ENCODE measurements at regions not wholly inside any gene's neighbourhood (a gene's known extent, or its start where the extent isn't known, plus 50 kb on each side); places are given as distances from the start of the nearest gene placed in this dataset.

GRCh38 chr4:136505020-136505419 is 1027.3 kb downstream of the PCDH18 start:
- no peak overlapping the region for H3K27ac ChIP-seq (ENCODE audit: low read depth, low read length)
- H3K9me3 ChIP-seq (ENCODE audit: control insufficient read depth in 2 of 3, low read length in 3 of 3): no peaks in the 10 kb centered on the region
- H3K27me3 ChIP-seq (ENCODE audit: control insufficient read depth in 2 of 2, insufficient read depth in 2 of 2, low read length in 2 of 2): no peaks in the 10 kb centered on the region
- H3K4me3 ChIP-seq (ENCODE audit: low read length): no peak overlapping the region
- Mint-ChIP-seq H3K9me3 (peaks cover 0 to 26% (median 2%) of the 10 kb centered on the region in 11 donors), H3K4me1 (no peaks in the 10 kb centered on the region), H3K27me3 (no peaks in the 10 kb centered on the region), H3K36me3 (no peaks in the 10 kb centered on the region), H3K4me3 (no peak overlapping the region), H3K27ac (no peak overlapping the region)
- no peaks in the 10 kb centered on the region for H3K4me1 ChIP-seq (ENCODE audit: control insufficient read depth in 2 of 2, insufficient read depth in 2 of 2, low read length in 2 of 2)
- DNase-seq (no peak), ATAC-seq (no peak)
- intact Hi-C loops (cut with micrococcal nuclease): no loop called here
- H3K36me3 ChIP-seq (ENCODE audit: control insufficient read depth in 2 of 3, insufficient read depth in 3 of 3, low read length in 3 of 3): no peaks in the 10 kb centered on the region
- ChIA-PET POLR2A (no interaction called here), CTCF (no interaction called here)

- no peak overlapping the region for H3K27ac Mint-ChIP-seq
- CTCF ChIA-PET: no interaction called here
Measured at GRCh38 chr4:136495851-136496250, 1036.4 kb downstream of the PCDH18 start.

GRCh38 chr4:136495076-136495475 is 1037.2 kb downstream of the PCDH18 start:
- H3K4me3 Mint-ChIP-seq: no peak overlapping the region

More at GRCh38 chr4:136495851-136496250, 1036.4 kb downstream of the PCDH18 start:
- DNase-seq (no peak), ATAC-seq (no peak)
- intact Hi-C loops (cut with micrococcal nuclease): no loop called here
- no peaks in the 10 kb centered on the region for H3K36me3 ChIP-seq (ENCODE audit: control insufficient read depth in 2 of 3, insufficient read depth in 3 of 3, low read length in 3 of 3)
- POLR2A ChIA-PET: no interaction called here
- H3K4me3 ChIP-seq (ENCODE audit: low read length): no peak overlapping the region
- H3K4me1 ChIP-seq (ENCODE audit: control insufficient read depth in 2 of 2, insufficient read depth in 2 of 2, low read length in 2 of 2): no peaks in the 10 kb centered on the region
- no peaks in the 10 kb centered on the region for H3K27me3 ChIP-seq (ENCODE audit: control insufficient read depth in 2 of 2, insufficient read depth in 2 of 2, low read length in 2 of 2)
- no peak overlapping the region for H3K4me3 Mint-ChIP-seq
- peaks cover 0 to 13% (median 0%) of the 10 kb centered on the region in 11 donors for H3K9me3 Mint-ChIP-seq
- no peaks in the 10 kb centered on the region for H3K27me3 Mint-ChIP-seq
- H3K36me3 Mint-ChIP-seq: no peaks in the 10 kb centered on the region
- no peaks in the 10 kb centered on the region for H3K9me3 ChIP-seq (ENCODE audit: control insufficient read depth in 2 of 3, low read length in 3 of 3)
- no peaks in the 10 kb centered on the region for H3K4me1 Mint-ChIP-seq
- H3K27ac ChIP-seq (ENCODE audit: low read depth, low read length): no peak overlapping the region

GRCh38 chr4:136489101-136489500 is 1043.2 kb downstream of the PCDH18 start:
- Histone ChIP-seq H3K4me3 (ENCODE audit: low read length) (no peak overlapping the region), H3K36me3 (ENCODE audit: control insufficient read depth in 2 of 3, insufficient read depth in 3 of 3, low read length in 3 of 3) (no peaks in the 10 kb centered on the region), H3K27ac (ENCODE audit: low read depth, low read length) (no peak overlapping the region), H3K9me3 (ENCODE audit: control insufficient read depth in 2 of 3, low read length in 3 of 3) (no peaks in the 10 kb centered on the region), H3K27me3 (ENCODE audit: control insufficient read depth in 2 of 2, insufficient read depth in 2 of 2, low read length in 2 of 2) (no peaks in the 10 kb centered on the region), H3K4me1 (ENCODE audit: control insufficient read depth in 2 of 2, insufficient read depth in 2 of 2, low read length in 2 of 2) (no peaks in the 10 kb centered on the region)
- DNase-seq (no peak), ATAC-seq (no peak)
- ChIA-PET CTCF (no interaction called here), POLR2A (no interaction called here)
- Mint-ChIP-seq H3K27ac (no peak overlapping the region), H3K4me1 (no peaks in the 10 kb centered on the region), H3K9me3 (peaks cover 0 to 6% (median 2%) of the 10 kb centered on the region in 11 donors), H3K27me3 (no peaks in the 10 kb centered on the region), H3K4me3 (no peak overlapping the region), H3K36me3 (no peaks in the 10 kb centered on the region)
- intact Hi-C loops (cut with micrococcal nuclease): no loop called here

More at GRCh38 chr4:136495076-136495475, 1037.2 kb downstream of the PCDH18 start:
- H3K27ac Mint-ChIP-seq: no peak overlapping the region
- H3K36me3 Mint-ChIP-seq: no peaks in the 10 kb centered on the region
- H3K4me1 ChIP-seq (ENCODE audit: control insufficient read depth in 2 of 2, insufficient read depth in 2 of 2, low read length in 2 of 2): no peaks in the 10 kb centered on the region
- H3K9me3 Mint-ChIP-seq: peaks cover 0 to 13% (median 0%) of the 10 kb centered on the region in 11 donors
- no peaks in the 10 kb centered on the region for H3K27me3 ChIP-seq (ENCODE audit: control insufficient read depth in 2 of 2, insufficient read depth in 2 of 2, low read length in 2 of 2)
- DNase-seq: no peak
- ChIA-PET CTCF (no interaction called here), POLR2A (no interaction called here)
- H3K4me1 Mint-ChIP-seq: no peaks in the 10 kb centered on the region
- intact Hi-C loops (cut with micrococcal nuclease): no loop called here
- no peak overlapping the region for H3K4me3 ChIP-seq (ENCODE audit: low read length)
- H3K36me3 ChIP-seq (ENCODE audit: control insufficient read depth in 2 of 3, insufficient read depth in 3 of 3, low read length in 3 of 3): no peaks in the 10 kb centered on the region
- H3K27me3 Mint-ChIP-seq: no peaks in the 10 kb centered on the region
- no peak overlapping the region for H3K27ac ChIP-seq (ENCODE audit: low read depth, low read length)
- no peaks in the 10 kb centered on the region for H3K9me3 ChIP-seq (ENCODE audit: control insufficient read depth in 2 of 3, low read length in 3 of 3)
- ATAC-seq: no peak

- no peak for ATAC-seq
- CTCF ChIA-PET: no interaction called here
- intact Hi-C loops (cut with micrococcal nuclease): no loop called here
- H3K27ac ChIP-seq (ENCODE audit: low read depth, low read length): no peak overlapping the region
- DNase-seq: no peak
- no peaks in the 10 kb centered on the region for H3K36me3 ChIP-seq (ENCODE audit: control insufficient read depth in 2 of 3, insufficient read depth in 3 of 3, low read length in 3 of 3)
- Mint-ChIP-seq H3K9me3 (peaks cover 0 to 8% (median 3%) of the 10 kb centered on the region in 11 donors), H3K4me3 (no peak overlapping the region), H3K27me3 (no peaks in the 10 kb centered on the region), H3K36me3 (no peaks in the 10 kb centered on the region), H3K27ac (no peak overlapping the region), H3K4me1 (no peaks in the 10 kb centered on the region)
- H3K9me3 ChIP-seq (ENCODE audit: control insufficient read depth in 2 of 3, low read length in 3 of 3): no peaks in the 10 kb centered on the region
- POLR2A ChIA-PET: no interaction called here
- no peaks in the 10 kb centered on the region for H3K4me1 ChIP-seq (ENCODE audit: control insufficient read depth in 2 of 2, insufficient read depth in 2 of 2, low read length in 2 of 2)
- H3K27me3 ChIP-seq (ENCODE audit: control insufficient read depth in 2 of 2, insufficient read depth in 2 of 2, low read length in 2 of 2): no peaks in the 10 kb centered on the region
- no peak overlapping the region for H3K4me3 ChIP-seq (ENCODE audit: low read length)
Measured at GRCh38 chr4:136484996-136485395, 1047.3 kb downstream of the PCDH18 start.

GRCh38 chr4:136476753-136477152 is 1055.5 kb downstream of the PCDH18 start:
- ATAC-seq: no peak
- ChIA-PET POLR2A (no interaction called here), CTCF (no interaction called here)
- Mint-ChIP-seq H3K4me1 (no peaks in the 10 kb centered on the region), H3K4me3 (no peak overlapping the region), H3K9me3 (peaks cover 0 to 5% (median 0%) of the 10 kb centered on the region in 11 donors), H3K36me3 (no peaks in the 10 kb centered on the region), H3K27ac (no peak overlapping the region), H3K27me3 (no peaks in the 10 kb centered on the region)
- no peak for DNase-seq
- no peaks in the 10 kb centered on the region for H3K4me1 ChIP-seq (ENCODE audit: control insufficient read depth in 2 of 2, insufficient read depth in 2 of 2, low read length in 2 of 2)
- intact Hi-C loops (cut with micrococcal nuclease): no loop called here
- no peaks in the 10 kb centered on the region for H3K27me3 ChIP-seq (ENCODE audit: control insufficient read depth in 2 of 2, insufficient read depth in 2 of 2, low read length in 2 of 2)
- H3K4me3 ChIP-seq (ENCODE audit: low read length): no peak overlapping the region
- H3K36me3 ChIP-seq (ENCODE audit: control insufficient read depth in 2 of 3, insufficient read depth in 3 of 3, low read length in 3 of 3): no peaks in the 10 kb centered on the region
- no peak overlapping the region for H3K27ac ChIP-seq (ENCODE audit: low read depth, low read length)
- H3K9me3 ChIP-seq (ENCODE audit: control insufficient read depth in 2 of 3, low read length in 3 of 3): no peaks in the 10 kb centered on the region

- H3K9me3 Mint-ChIP-seq: peaks cover 0 to 15% (median 2%) of the 10 kb centered on the region in 11 donors
- ChIA-PET CTCF (no interaction called here), POLR2A (no interaction called here)
- H3K27me3 Mint-ChIP-seq: no peaks in the 10 kb centered on the region
- no peaks in the 10 kb centered on the region for H3K4me1 ChIP-seq (ENCODE audit: control insufficient read depth in 2 of 2, insufficient read depth in 2 of 2, low read length in 2 of 2)
- no peaks in the 10 kb centered on the region for H3K36me3 ChIP-seq (ENCODE audit: control insufficient read depth in 2 of 3, insufficient read depth in 3 of 3, low read length in 3 of 3)
- H3K4me3 Mint-ChIP-seq: no peak overlapping the region
- no peaks in the 10 kb centered on the region for H3K4me1 Mint-ChIP-seq
- H3K27ac Mint-ChIP-seq: no peak overlapping the region
- DNase-seq (no peak), ATAC-seq (no peak)
- H3K4me3 ChIP-seq (ENCODE audit: low read length): no peak overlapping the region
- intact Hi-C loops (cut with micrococcal nuclease): no loop called here
- no peaks in the 10 kb centered on the region for H3K36me3 Mint-ChIP-seq
- H3K27me3 ChIP-seq (ENCODE audit: control insufficient read depth in 2 of 2, insufficient read depth in 2 of 2, low read length in 2 of 2): no peaks in the 10 kb centered on the region
- H3K9me3 ChIP-seq (ENCODE audit: control insufficient read depth in 2 of 3, low read length in 3 of 3): no peaks in the 10 kb centered on the region
- H3K27ac ChIP-seq (ENCODE audit: low read depth, low read length): no peak overlapping the region
Measured at GRCh38 chr4:136471051-136471450, 1061.2 kb downstream of the PCDH18 start.

Measured in naive thymus-derived CD4-positive, alpha-beta T cell (primary cell).